ENCODE measurements at regions not wholly inside any gene's neighbourhood (a gene's known extent, or its start where the extent isn't known, plus 50 kb on each side); places are given as distances from the start of the nearest gene placed in this dataset.

DNA sequence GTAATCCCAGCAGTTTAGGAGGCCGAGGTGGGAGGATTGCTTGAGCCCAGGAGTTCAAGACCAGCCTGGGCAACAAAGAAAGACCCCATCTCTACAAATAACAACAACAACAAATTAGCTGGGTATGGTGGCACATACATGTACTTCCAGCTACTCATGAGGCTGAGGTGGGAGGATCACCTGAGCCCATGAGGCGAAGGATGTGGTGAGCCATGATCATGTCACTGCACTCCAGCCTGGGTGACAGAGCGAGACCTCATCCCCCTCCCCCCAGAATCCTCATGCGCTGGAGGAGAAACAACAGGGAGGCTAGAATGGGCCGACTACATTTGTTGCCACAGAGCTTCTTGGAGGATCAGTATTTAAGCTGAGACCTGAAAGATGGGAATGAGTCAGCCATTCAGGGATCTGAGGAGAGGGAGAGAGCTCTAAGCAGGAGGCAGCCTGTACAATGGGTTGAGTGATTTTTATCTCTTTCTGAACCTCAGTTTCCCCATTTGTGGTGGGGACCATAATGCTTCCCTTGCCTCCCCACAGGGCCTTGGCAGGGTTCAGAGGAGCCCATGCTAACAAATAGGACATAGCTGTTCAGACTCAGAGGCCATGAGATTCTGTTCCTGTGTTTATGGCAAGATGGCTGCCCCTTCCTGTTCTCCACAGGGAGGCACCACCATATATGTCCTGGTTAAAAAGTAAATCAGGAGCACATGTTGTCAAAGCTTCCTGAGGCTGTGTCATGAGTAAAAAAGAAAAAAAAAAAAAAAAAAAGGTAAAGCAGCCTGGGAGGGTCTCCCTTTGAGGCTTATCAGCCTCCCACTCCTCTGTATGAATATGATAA lies 131.4 kb upstream of the HAAO start:
- no peaks in the 10 kb centered on the region for H3K9me3 ChIP-seq (ENCODE audit: control insufficient read depth, low read depth, low read length)
- peak overlapping the region; percentile 60 for H3K27ac ChIP-seq (ENCODE audit: control insufficient read depth, insufficient read depth, low read length)
- no peaks in the 10 kb centered on the region for H3K27me3 ChIP-seq (ENCODE audit: control insufficient read depth, extremely low read depth, insufficient read depth, low read length)
- H3K4me1 ChIP-seq (ENCODE audit: control insufficient read depth, extremely low read depth, insufficient read depth, low read length) = peaks cover 40% of the 10 kb centered on the region
- TF ChIP-seq, protein P1, sequence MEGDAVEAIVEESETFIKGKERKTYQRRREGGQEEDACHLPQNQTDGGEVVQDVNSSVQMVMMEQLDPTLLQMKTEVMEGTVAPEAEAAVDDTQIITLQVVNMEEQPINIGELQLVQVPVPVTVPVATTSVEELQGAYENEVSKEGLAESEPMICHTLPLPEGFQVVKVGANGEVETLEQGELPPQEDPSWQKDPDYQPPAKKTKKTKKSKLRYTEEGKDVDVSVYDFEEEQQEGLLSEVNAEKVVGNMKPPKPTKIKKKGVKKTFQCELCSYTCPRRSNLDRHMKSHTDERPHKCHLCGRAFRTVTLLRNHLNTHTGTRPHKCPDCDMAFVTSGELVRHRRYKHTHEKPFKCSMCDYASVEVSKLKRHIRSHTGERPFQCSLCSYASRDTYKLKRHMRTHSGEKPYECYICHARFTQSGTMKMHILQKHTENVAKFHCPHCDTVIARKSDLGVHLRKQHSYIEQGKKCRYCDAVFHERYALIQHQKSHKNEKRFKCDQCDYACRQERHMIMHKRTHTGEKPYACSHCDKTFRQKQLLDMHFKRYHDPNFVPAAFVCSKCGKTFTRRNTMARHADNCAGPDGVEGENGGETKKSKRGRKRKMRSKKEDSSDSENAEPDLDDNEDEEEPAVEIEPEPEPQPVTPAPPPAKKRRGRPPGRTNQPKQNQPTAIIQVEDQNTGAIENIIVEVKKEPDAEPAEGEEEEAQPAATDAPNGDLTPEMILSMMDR (optimal IDR thresholded peaks at IDR 0.05 in 1 of 3, IDR thresholded peaks at IDR 0.05 in 1 of 3, conservative IDR thresholded peaks at IDR 0.05 in 1 of 3; ENCODE audit: extremely low read depth in 1 of 3, insufficient read depth in 2 of 3, low read length in 3 of 3) = no peak
- TF ChIP-seq EZH2 (IDR thresholded peaks at IDR 0.05; ENCODE audit: low read length) = no peak
- DNase-seq (ENCODE audit: low read depth, low spot score) (no peak), FAIRE-seq (no peak)
- H4K20me1 ChIP-seq (ENCODE audit: control insufficient read depth, extremely low read depth, insufficient read depth, low read length) = no peaks in the 10 kb centered on the region
- no peaks in the 10 kb centered on the region for H3K9me1 ChIP-seq (ENCODE audit: control insufficient read depth, extremely low read depth, insufficient read depth, low read length)
- peak overlapping the region; percentile 65 for H2AFZ ChIP-seq (ENCODE audit: control insufficient read depth, low read length)
- H3K36me3 ChIP-seq (ENCODE audit: control insufficient read depth in 2 of 2, extremely low read depth in 1 of 2, insufficient read depth in 2 of 2, low read length in 2 of 2) = no peaks in the 10 kb centered on the region
- H3K4me3 ChIP-seq (ENCODE audit: control insufficient read depth in 2 of 3, extremely low read depth in 1 of 3, insufficient read depth in 2 of 3, low read depth in 1 of 3, low read length in 3 of 3) = no peak overlapping the region
- H3K4me2 ChIP-seq (ENCODE audit: control insufficient read depth, extremely low read depth, insufficient read depth, low read depth, low read length) = no peak overlapping the region
- H3K79me2 ChIP-seq (ENCODE audit: control insufficient read depth, insufficient read depth, low read length) = no peaks in the 10 kb centered on the region
- H3K9ac ChIP-seq (ENCODE audit: control insufficient read depth, extremely low read depth, insufficient read depth, low read length) = no peak overlapping the region
- dilution Hi-C loops (cut with MboI; ENCODE audit: extremely low pct_ligation_motif_present, low sequenced_read_pairs) = no loop called here

- H3K27me3 ChIP-seq (ENCODE audit: control insufficient read depth, extremely low read depth, insufficient read depth, low read length) = no peaks in the 10 kb centered on the region
- H3K4me2 ChIP-seq (ENCODE audit: control insufficient read depth, extremely low read depth, insufficient read depth, low read depth, low read length) = peak overlapping the region; percentile 18
- no peaks in the 10 kb centered on the region for H3K9me3 ChIP-seq (ENCODE audit: control insufficient read depth, low read depth, low read length)
- H2AFZ ChIP-seq (ENCODE audit: control insufficient read depth, low read length) = no peak overlapping the region
- no peak overlapping the region for H3K9ac ChIP-seq (ENCODE audit: control insufficient read depth, extremely low read depth, insufficient read depth, low read length)
- no peaks in the 10 kb centered on the region for H4K20me1 ChIP-seq (ENCODE audit: control insufficient read depth, extremely low read depth, insufficient read depth, low read length)
- no peaks in the 10 kb centered on the region for H3K36me3 ChIP-seq (ENCODE audit: control insufficient read depth in 2 of 2, extremely low read depth in 1 of 2, insufficient read depth in 2 of 2, low read length in 2 of 2)
- peaks cover 44% of the 10 kb centered on the region for H3K4me1 ChIP-seq (ENCODE audit: control insufficient read depth, extremely low read depth, insufficient read depth, low read length)
- FAIRE-seq (peak; percentile 41), DNase-seq (ENCODE audit: low read depth, low spot score) (peak; percentile 46)
- peak overlapping the region; percentile 19 for H3K27ac ChIP-seq (ENCODE audit: control insufficient read depth, insufficient read depth, low read length)
- no peak for TF ChIP-seq EZH2 (IDR thresholded peaks at IDR 0.05; ENCODE audit: low read length)
- TF ChIP-seq, protein P1 (optimal IDR thresholded peaks at IDR 0.05 in 1 of 3, IDR thresholded peaks at IDR 0.05 in 1 of 3, conservative IDR thresholded peaks at IDR 0.05 in 1 of 3; ENCODE audit: extremely low read depth in 1 of 3, insufficient read depth in 2 of 3, low read length in 3 of 3) = no peak
- H3K9me1 ChIP-seq (ENCODE audit: control insufficient read depth, extremely low read depth, insufficient read depth, low read length) = no peaks in the 10 kb centered on the region
- dilution Hi-C loops (cut with MboI; ENCODE audit: extremely low pct_ligation_motif_present, low sequenced_read_pairs) = no loop called here
- H3K4me3 ChIP-seq (ENCODE audit: control insufficient read depth in 2 of 3, extremely low read depth in 1 of 3, insufficient read depth in 2 of 3, low read depth in 1 of 3, low read length in 3 of 3) = no peak overlapping the region
- no peaks in the 10 kb centered on the region for H3K79me2 ChIP-seq (ENCODE audit: control insufficient read depth, insufficient read depth, low read length)
Measured at GRCh38 chr2:42922790-42923579, 130.6 kb upstream of the HAAO start.

All from keratinocyte (primary cell).